ENCODE measurements at regions not wholly inside any gene's neighbourhood (a gene's known extent, or its start where the extent isn't known, plus 50 kb on each side); places are given as distances from the start of the nearest gene placed in this dataset.

DNA sequence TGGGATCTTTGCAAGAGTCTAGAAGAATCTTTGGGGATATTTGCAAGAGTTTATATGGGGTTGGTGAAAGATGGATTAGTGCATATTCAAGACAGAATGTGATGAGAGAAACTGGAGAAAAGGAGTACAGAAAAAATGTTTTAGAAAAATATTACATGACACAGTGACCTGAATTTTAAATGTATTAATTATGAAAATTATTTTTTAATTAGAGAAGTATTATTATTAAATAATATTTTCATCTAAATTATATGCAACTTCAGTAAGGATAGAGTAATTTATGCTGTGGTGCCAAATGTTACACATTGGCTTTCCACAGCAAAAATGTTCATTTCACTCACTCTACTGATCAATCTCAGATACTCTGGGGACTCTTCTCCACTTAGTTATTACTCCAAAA is 1442.8 kb upstream of the SLC39A10 start:
- TF ChIP-seq ZNF449 (tag by site-specific recombination; IDR thresholded peaks at IDR 0.05) = no peak
- no peak for TF ChIP-seq ZFP3 (tag by site-specific recombination; IDR thresholded peaks at IDR 0.05; ENCODE audit: low read depth)
